GM12878 (cell line): ENCODE measurements at regions not wholly inside any gene's neighbourhood (a gene's known extent, or its start where the extent isn't known, plus 50 kb on each side); places are given as distances from the start of the nearest gene placed in this dataset.

ENCODE experiments used
- ATAC-seq: fragments of 200-7000 bp; cut with Tn5 transposase; 3 replicates; pipeline ENCODE4 v1.9.1; 2020; ENCODE audit warnings: mild to moderate bottlenecking, moderate library complexity
- BruUV-seq: library from RNA; stranded (reverse); fragments of 400-500 nt; replicated peaks from 2 replicates; lab custom pipeline; 2021; lab: Mats Ljungman, UMichigan
- CTCF ChIA-PET: fragments of 300-600 bp; sonication (Branson Sonifier 250); formaldehyde crosslinking; extraction: SDS; loops from one replicate; lab custom pipeline; 2021; ENCODE audit warnings: inconsistent platforms; lab: Yijun Ruan, JAX
- POLR2A ChIA-PET: fragments of 350-600 bp; formaldehyde crosslinking; extraction: SDS; loops from one replicate; lab custom pipeline; 2021; ENCODE audit warnings: inconsistent platforms; lab: Charles Lee
- RAD21 ChIA-PET: fragments of 300-600 bp; sonication (Branson Sonifier 250); formaldehyde crosslinking; loops from one replicate; lab custom pipeline; 2023; ENCODE audit warnings: antibody characterized with exemption; ENCODE audit not compliant: unreplicated experiment; lab: Charles Lee
- SMC1A ChIA-PET: fragments of 300-600 bp; sonication (Branson Sonifier 250); formaldehyde crosslinking; loops from one replicate; lab custom pipeline; 2023; ENCODE audit not compliant: unreplicated experiment, uncharacterized antibody; lab: Charles Lee
- DNase-seq: peaks from one replicate; pipeline ENCODE4 v3.0.0-alpha.2; 2011; ENCODE audit warnings: low read depth, low spot score
- FAIRE-seq: peaks from 3 replicates; lab custom pipeline; 2011; peaks lifted over from hg19 to GRCh38; lab: Jason Lieb, UNC
- H2AFZ ChIP-seq: 2 replicates; pipeline ENCODE4 v1.6.0; 2011; ENCODE audit warnings: low read depth, low read length, control low read depth; ENCODE audit not compliant: control insufficient read depth
- H3K27ac ChIP-seq: 2 replicates; pipeline ENCODE4 v1.5.1; 2011; ENCODE audit warnings: control low read depth; ENCODE audit not compliant: control insufficient read depth, insufficient read depth
- H3K27me3 ChIP-seq, 2 experiments: replicated peaks in 1 of 2; 2 replicates each; pipeline versions ENCODE4 v1.6.0 to v1.6.1; 2011; ENCODE audit warnings: low read length in 1 of 2; ENCODE audit not compliant: control insufficient read depth in 2 of 2, insufficient read depth in 2 of 2
- H3K36me3 ChIP-seq, 2 experiments: 2 replicates each; pipeline ENCODE4 v1.5.1; 2011; ENCODE audit warnings: low read length in 1 of 2; ENCODE audit not compliant: control insufficient read depth in 2 of 2, insufficient read depth in 2 of 2
- H3K4me1 ChIP-seq: 2 replicates; pipeline ENCODE4 v1.6.1; 2011; ENCODE audit warnings: mild to moderate bottlenecking, low read length, moderate library complexity, mixed read lengths; ENCODE audit not compliant: control insufficient read depth, insufficient read depth
- H3K4me2 ChIP-seq: 2 replicates; pipeline ENCODE4 v1.6.0; 2011; ENCODE audit warnings: control low read depth; ENCODE audit not compliant: control insufficient read depth, insufficient read depth
- H3K4me3 ChIP-seq: fragments of 200-600 bp; sonication (generic); 2 replicates; pipeline ENCODE4 v1.5.1; 2016
- H3K79me2 ChIP-seq: 2 replicates; pipeline ENCODE4 v1.6.0; 2011; ENCODE audit warnings: low read length; ENCODE audit not compliant: control insufficient read depth, insufficient read depth
- H3K9ac ChIP-seq: 2 replicates; pipeline ENCODE4 v1.8.0; 2011; ENCODE audit warnings: low read length, control low read depth, mixed read lengths; ENCODE audit not compliant: control insufficient read depth, insufficient read depth
- H3K9me3 ChIP-seq: replicated peaks from 3 replicates; pipeline ENCODE4 v1.5.1; 2011; ENCODE audit warnings: mild to moderate bottlenecking, low read length; ENCODE audit not compliant: control insufficient read depth, insufficient read depth
- H4K20me1 ChIP-seq: 2 replicates; pipeline ENCODE4 v1.6.0; 2011; ENCODE audit not compliant: control insufficient read depth, insufficient read depth
- CBFB ChIP-seq: IDR thresholded peaks from 2 replicates; pipeline ENCODE4 v1.6.1; 2016; ENCODE audit warnings: antibody characterized with exemption, low read depth
- CBX3 ChIP-seq: fragments of 200-600 bp; sonication (generic); IDR thresholded peaks from 2 replicates; pipeline ENCODE4 v1.6.1; 2016; ENCODE audit warnings: low read depth, borderline replicate concordance
- CEBPZ ChIP-seq: fragments of 150-350 bp; IDR thresholded peaks from 2 replicates; pipeline ENCODE4 v1.6.1; 2016; ENCODE audit warnings: low read depth, low read length
- E2F4 ChIP-seq: IDR thresholded peaks from 2 replicates; pipeline ENCODE4 v1.6.1; 2012; ENCODE audit warnings: low read depth, low read length, improper control_type of control experiment
- FOXK2 ChIP-seq: fragments of 450-650 bp; IDR thresholded peaks from 2 replicates; pipeline ENCODE4 v1.6.1; 2017; ENCODE audit warnings: mild to moderate bottlenecking, moderate library complexity
- GABPA ChIP-seq: IDR thresholded peaks from 2 replicates; pipeline ENCODE4 v1.6.1; 2014; ENCODE audit warnings: antibody characterized with exemption, low read depth, mild to moderate bottlenecking, inconsistent platforms
- IRF5 ChIP-seq: fragments of 450-650 bp; IDR thresholded peaks from 2 replicates; pipeline ENCODE4 v1.6.1; 2017; ENCODE audit warnings: borderline replicate concordance
- MEF2A ChIP-seq: IDR thresholded peaks from 2 replicates; pipeline ENCODE4 v1.6.1; 2011; ENCODE audit warnings: low read depth, mild to moderate bottlenecking, low read length, moderate library complexity; ENCODE audit not compliant: insufficient read depth
- RUNX3 ChIP-seq: IDR thresholded peaks from 2 replicates; pipeline ENCODE4 v1.6.1; 2012; ENCODE audit warnings: low read length, inconsistent platforms
- SPI1 ChIP-seq: IDR thresholded peaks from 2 replicates; pipeline ENCODE4 v1.6.1; 2011; ENCODE audit warnings: low read depth, mild to moderate bottlenecking, low read length, moderate library complexity, borderline replicate concordance; ENCODE audit not compliant: insufficient read depth
- TAF1 ChIP-seq: IDR thresholded peaks from 2 replicates; pipeline ENCODE4 v1.6.1; 2011; ENCODE audit warnings: mild to moderate bottlenecking, low read depth, low read length, borderline replicate concordance
- WGBS: methylation state at CpG from one replicate; pipeline ENCODE4 v1.1.6; 2016; ENCODE audit warnings: low lambda C conversion rate; ENCODE audit not compliant: insufficient replicate concordance, insufficient coverage; ENCODE audit errors: missing lambda C conversion rate; 5-methylcytosine and 5-hydroxymethylcytosine counted together
- in situ Hi-C: fragments of 300-500 bp; cut with MboI; formaldehyde crosslinking; loops from 9 replicates; pipeline ENCODE4 v1.14.3; 2018; ENCODE audit warnings: mixed read lengths
- intact Hi-C: fragments of 100-400 bp; cut with micrococcal nuclease; formaldehyde crosslinking; loops from one replicate; pipeline ENCODE4 v1.14.2; 2022; ENCODE audit not compliant: unreplicated experiment

GRCh38 chr7:89809291-89809690, 345.0 kb upstream of the STEAP1 start:
- ATAC-seq = no peak
- no peaks in the 10 kb centered on the region for H3K27me3 ChIP-seq
- in situ Hi-C loops (no loop called here), intact Hi-C loops (no loop called here)
- no peak overlapping the region for H3K9ac ChIP-seq
- no peaks in the 10 kb centered on the region for H3K36me3 ChIP-seq
- H3K4me2 ChIP-seq = no peak overlapping the region
- no peaks in the 10 kb centered on the region for H3K4me1 ChIP-seq
- no peak for FAIRE-seq
- H3K27ac ChIP-seq = no peak overlapping the region
- ChIA-PET CTCF (no interaction called here), SMC1A (no interaction called here), POLR2A (no interaction called here), RAD21 (no interaction called here)
- H3K79me2 ChIP-seq = no peaks in the 10 kb centered on the region
- no peaks in the 10 kb centered on the region for H3K9me3 ChIP-seq
- H4K20me1 ChIP-seq = no peaks in the 10 kb centered on the region
- 4% methylated on average over 1 of the region's 1 CpG for WGBS
- TF ChIP-seq GABPA (no peak), E2F4 (no peak), FOXK2 (no peak), MEF2A (no peak), CEBPZ (no peak), CBX3 (no peak), TAF1 (no peak), IRF5 (no peak), SPI1 (no peak), CBFB (no peak), RUNX3 (no peak)
- no TSS peak for BruUV-seq
- H3K4me3 ChIP-seq = no peak overlapping the region
- no peak for DNase-seq
- H2AFZ ChIP-seq = no peak overlapping the region
